HG02642 (cell line): ENCODE measurements at regions not wholly inside any gene's neighbourhood (a gene's known extent, or its start where the extent isn't known, plus 50 kb on each side); places are given as distances from the start of the nearest gene placed in this dataset.
"Not testable (repeated sequence)": the region's sequence is repeated elsewhere in the genome, so short reads cannot be mapped to it uniquely, and the experiment has no call there.

ENCODE experiments used
- ATAC-seq: cut with Tn5 transposase; IDR thresholded peaks from one replicate; pipeline ENCODE4 v1.9.1; 2021; ENCODE audit warnings: mild to moderate bottlenecking; ENCODE audit not compliant: unreplicated experiment, poor library complexity

GRCh38 chr11:29190313-29190712, 826.5 kb downstream of the KCNA4 start:
- no peak for ATAC-seq

GRCh38 chr11:29187215-29187614, 829.6 kb downstream of the KCNA4 start:
- no peak for ATAC-seq

GRCh38 chr11:29184939-29185890, 831.6 kb downstream of the KCNA4 start:
- ATAC-seq: no peak

GRCh38 chr11:29183301-29183700, 833.5 kb downstream of the KCNA4 start:
- no peak for ATAC-seq

DNA sequence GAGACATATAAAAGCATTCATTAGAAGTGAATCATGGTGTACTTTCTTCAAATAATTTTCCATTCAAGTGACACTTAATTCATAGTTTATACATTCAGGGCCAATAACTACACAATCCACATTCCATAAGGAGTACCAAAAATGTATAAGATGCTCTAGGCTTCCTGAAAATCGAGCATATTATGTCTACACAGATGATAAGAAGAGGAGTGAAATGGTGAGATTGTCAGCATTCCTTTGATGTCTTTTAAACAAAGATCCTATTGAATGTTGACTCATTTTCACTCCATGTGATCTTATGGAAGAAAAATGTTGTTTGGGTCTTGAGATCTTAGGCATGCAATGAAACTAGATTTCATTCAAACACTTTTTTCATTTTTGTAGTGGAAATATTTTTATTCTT, 843.2 kb downstream of the KCNA4 start:
- ATAC-seq: no peak

- no peak for ATAC-seq
These were observed 845.4 kb downstream of the KCNA4 start for GRCh38 chr11:29171360-29171950.

DNA sequence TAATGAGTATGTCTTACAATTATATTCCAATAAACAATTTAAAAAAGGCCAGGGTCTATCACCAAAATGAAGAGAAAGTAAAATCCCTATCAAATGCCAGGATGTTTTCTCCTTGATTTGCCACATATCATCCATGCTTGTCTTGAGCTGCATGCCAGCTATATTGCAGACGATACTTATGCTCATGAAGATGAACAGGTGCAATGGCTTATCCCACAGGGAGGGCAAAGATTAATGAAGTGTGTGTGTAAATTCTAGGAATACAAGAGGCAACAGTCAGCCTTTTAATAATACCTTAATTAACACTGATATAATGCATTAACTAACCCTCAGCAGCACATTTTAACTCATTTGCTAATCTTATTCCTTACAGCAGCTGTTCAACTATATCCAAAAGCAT, 850.5 kb downstream of the KCNA4 start:
- no peak for ATAC-seq

DNA sequence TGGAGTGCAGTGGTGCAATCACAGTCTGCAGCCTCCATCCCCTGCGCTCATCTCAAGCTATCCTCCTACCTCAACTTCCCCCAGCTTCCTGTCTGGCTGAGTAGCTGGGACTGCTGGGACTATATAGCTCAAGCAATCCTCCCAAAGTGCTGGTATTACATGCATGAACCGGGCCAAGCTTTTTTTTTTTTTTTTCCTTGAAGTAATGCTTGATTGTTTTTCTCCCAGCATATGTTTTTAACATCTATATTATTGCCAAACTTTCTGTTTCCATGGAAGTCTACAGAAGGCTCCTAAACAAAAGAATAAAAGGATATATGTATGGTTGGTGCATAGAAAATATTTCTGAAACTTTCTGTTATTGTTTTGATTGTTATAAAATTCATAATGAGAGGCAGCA, 853.6 kb downstream of the KCNA4 start:
- ATAC-seq: no peak

- no peak for ATAC-seq
These were observed 854.3 kb downstream of the KCNA4 start for GRCh38 chr11:29162491-29162890.

DNA sequence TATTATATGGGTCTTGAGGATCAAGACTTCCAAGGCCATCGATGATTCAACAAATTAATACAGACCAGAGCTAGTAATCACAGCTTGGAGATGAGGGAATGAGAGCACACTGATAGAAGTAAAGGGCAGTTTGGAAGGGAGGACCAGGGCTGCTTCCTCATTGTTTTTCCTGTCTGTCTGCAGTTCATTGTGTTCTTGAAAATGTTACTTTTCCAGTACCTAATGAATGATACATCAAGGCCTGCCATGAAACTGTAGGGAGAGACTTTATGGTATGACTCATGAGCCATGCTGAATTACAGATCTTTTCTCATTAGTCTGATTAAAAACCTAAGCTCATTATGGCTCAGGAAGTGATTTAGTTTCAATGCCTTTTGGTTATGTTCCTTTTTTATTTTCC, 855.6 kb downstream of the KCNA4 start:
- ATAC-seq: no peak

DNA sequence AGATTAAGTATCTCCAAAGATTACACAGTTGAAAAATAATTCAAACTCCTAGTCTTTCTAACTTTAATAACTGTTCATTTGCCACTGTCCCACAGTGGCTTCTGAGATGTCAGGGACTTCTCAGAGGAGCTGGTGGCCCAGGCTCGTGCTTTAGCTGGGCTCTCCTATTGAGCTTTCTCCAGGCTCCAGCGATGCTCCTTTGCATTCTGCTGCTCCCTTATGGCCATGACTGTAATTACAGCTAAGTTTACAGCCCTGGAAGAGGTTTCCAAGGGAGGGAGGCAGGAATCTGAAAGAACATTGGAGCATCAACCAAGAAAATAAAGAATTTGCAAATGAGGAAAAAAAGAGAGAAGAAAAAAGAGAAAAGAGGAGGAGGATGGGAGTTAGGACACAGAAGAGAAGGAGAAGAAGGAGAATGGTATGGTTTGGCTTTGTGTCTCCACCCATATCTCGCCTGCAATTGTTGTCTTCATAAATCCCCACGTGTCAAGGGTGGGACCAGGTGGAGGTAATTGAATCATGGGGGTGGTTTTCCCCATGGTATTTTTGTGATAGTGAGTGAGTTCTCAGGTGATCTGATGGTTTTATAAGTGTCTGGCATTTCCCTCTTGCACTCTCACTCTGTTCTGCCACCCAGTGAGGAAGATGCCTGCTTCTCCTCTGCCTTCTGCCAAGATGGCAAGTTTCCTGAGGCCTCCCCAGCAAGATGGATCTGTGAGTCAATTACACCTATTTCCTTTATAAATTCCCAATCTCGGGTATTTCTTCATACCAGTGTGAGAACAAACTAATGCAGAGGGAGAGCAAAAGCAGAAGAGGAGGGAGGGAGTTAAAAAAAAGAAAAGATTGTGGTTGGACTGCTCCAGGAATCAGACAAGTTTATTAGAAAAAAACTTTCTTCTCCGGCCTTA, 857.0 kb downstream of the KCNA4 start:
- peak; percentile 85 for ATAC-seq

- ATAC-seq: no peak
These were observed 863.8 kb downstream of the KCNA4 start for GRCh38 chr11:29153078-29153477.

- ATAC-seq: not testable (repeated sequence)
These were observed 874.3 kb downstream of the KCNA4 start for GRCh38 chr11:29142573-29142972.

DNA sequence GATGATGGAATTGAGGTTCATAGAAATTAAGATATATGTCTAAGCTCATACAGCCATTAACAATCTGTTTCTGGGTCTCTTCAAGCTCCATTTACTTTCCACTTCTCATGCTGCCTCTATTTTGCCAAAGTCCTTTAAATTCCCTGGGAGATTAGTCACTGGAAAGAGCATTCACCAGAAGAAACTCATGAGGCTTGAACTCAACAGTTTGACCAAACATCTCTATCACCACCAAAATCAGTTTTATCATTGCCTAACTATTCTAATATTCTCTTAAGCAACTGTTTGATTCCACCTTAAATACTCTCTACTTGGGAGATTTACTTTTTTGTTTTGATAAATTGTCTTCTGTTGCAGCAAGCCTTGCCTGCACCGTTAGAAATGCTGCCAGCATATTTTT, 881.3 kb downstream of the KCNA4 start:
- no peak for ATAC-seq

- no peak for ATAC-seq
These were observed 885.8 kb downstream of the KCNA4 start for GRCh38 chr11:29131055-29131454.

- no peak for ATAC-seq
These were observed 887.0 kb downstream of the KCNA4 start for GRCh38 chr11:29129844-29130243.

- ATAC-seq: no peak
These were observed 889.4 kb downstream of the KCNA4 start for GRCh38 chr11:29127461-29127860.

DNA sequence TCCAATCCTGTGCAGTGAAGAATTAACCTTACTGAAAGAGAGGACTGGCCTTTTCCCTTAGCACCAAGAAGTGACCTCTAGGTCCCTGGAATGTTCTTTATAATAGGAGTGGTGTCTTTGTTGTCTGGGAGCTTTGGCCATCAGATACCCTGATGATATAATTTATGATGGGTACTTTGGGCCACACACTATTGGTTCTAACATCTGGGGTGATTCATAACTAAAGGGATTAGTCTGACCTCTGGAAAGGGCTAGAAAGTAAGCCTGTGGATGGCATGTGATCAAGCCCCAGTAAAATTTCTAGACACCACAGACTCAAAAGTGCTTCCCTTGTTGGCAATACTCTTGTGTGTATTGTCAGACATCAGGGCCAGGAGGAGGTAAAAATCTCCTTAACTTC, 891.2 kb downstream of the KCNA4 start:
- no peak for ATAC-seq

DNA sequence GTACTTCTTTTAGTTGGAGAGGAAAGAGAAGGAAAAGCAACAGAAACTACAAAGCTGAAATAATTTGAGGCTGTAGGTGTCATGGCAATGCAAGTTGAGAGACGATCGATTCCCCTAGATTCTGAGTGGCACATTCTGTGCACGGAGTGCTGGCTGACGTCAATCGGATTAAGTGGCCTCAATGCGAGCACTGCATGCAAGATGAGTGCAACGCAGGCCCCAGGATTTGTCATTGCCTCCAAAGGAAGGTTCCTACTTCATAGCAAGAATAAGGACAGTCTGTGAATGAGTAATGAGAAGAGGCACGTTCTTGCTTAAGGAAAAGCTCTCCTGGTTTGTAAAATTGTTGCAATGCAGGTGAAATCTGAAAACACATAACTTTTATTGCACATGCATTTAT, 892.4 kb downstream of the KCNA4 start:
- ATAC-seq: no peak

GRCh38 chr11:29119707-29120618, 896.9 kb downstream of the KCNA4 start:
- no peak for ATAC-seq
